Activated CD4-positive, alpha-beta T cell treated with anti-CD3 and anti-CD28 coated beads, Interleukin-2, amount 10 ng/mL, durations not matched to agents 24 days and 14 days (primary cell): ENCODE measurements at regions not wholly inside any gene's neighbourhood (a gene's known extent, or its start where the extent isn't known, plus 50 kb on each side); places are given as distances from the start of the nearest gene placed in this dataset.
A peak's percentile ranks its signal among the peaks of the same experiment; 100 is the strongest.

Experiments
- DNase-seq: peaks from one replicate; pipeline ENCODE4 v3.0.0; 2022
- H3K27ac Mint-ChIP-seq: one replicate; pipeline ENCODE4 v1.8.0; 2022; ENCODE audit warnings: mild to moderate bottlenecking, mixed read lengths
- H3K27me3 Mint-ChIP-seq: one replicate; pipeline ENCODE4 v1.8.0; 2022; ENCODE audit warnings: mixed read lengths
- H3K36me3 Mint-ChIP-seq: one replicate; pipeline ENCODE4 v1.8.0; 2022; ENCODE audit warnings: low read depth, mild to moderate bottlenecking, mixed read lengths
- H3K4me1 Mint-ChIP-seq: one replicate; pipeline ENCODE4 v1.8.0; 2021; ENCODE audit warnings: mixed read lengths
- H3K4me3 Mint-ChIP-seq: one replicate; pipeline ENCODE4 v1.8.0; 2022; ENCODE audit warnings: mild to moderate bottlenecking, moderate library complexity, mixed read lengths
- H3K9me3 Mint-ChIP-seq: one replicate; pipeline ENCODE4 v1.8.0; 2021; ENCODE audit warnings: mixed read lengths
- intact Hi-C: fragments of 100-400 bp; cut with micrococcal nuclease; formaldehyde crosslinking; loops from one replicate; pipeline ENCODE4 v1.15.1; 2023

DNA sequence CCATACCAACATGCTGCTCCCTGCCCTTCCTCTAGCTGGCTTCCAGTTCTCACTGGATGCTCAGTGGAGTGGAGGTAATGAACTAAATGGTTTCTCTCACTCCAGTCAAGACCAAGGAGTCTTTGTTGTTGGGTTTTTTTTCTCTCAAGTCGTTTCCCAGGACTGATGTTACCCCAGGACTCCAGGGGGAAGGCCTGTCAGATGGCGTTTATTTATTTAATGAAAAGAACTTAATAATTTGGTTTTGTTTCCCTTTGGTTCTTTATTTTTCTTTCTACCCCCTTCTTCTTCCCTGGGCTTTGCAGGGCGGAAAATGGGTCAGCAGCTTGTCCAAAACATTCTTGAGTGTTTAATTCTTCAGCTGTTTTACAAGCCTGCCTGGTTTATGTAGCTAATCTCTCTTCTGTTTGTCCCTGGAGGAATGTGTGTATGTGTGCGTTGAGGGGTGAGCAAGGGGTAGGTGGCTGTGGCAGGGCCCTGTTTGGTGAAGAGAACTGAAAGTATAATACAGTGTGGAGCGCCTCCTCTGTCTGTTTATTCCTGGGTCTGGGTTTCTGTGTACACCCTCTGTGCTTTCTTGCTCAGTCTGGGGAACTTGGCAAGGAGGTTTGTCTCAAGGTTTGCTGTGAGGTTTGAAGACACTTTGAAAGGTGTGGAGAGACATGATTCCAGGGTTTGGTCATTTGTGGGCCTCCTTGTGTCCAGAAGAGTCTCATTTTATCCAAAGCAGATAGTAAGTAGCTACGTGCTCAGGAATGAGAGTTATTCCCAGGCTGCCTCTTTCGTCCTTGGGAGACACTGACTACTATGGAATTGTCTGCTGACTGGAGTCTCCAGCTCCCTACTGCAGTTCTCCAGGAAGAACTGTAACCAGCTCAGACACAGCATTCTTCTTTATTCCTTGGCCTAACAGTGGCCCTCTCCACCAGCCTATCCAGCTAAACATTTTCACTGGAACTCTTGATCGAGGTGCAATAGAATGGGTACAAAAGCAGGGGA lies 175.5 kb downstream of the ADAMTS15 start:
- intact Hi-C loops: no loop called here
- H3K36me3 Mint-ChIP-seq: no peaks in the 10 kb centered on the region
- H3K4me3 Mint-ChIP-seq: no peak overlapping the region

DNA sequence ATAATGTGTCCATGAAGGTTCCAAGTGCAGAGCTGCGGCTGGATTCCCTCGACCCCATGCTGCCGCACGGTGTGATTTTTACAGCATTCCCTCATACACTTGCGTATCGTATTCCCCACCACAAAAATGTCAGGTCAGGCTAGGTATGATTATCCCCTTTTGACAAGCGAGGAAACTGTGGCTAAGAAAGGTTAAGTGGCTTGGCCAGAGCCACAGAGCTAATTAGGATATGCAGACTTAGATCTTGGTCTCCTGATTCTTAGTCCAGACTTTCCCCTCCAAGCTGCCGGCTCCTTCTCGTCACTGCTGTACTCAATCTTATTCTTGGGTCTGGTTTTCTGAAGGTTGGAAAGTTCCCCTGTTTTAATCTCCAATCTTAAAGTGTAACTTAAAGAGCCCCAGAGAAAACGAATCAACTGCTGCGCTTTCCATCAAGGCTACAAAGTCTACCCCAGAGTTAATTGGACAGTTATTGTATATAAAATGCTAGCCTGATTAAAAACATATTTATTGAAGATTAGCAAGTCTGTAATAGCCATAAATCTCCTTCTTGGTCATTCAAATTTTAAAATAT lies 176.6 kb downstream of the ADAMTS15 start:
- no peak overlapping the region for H3K27ac Mint-ChIP-seq
- intact Hi-C loops: no loop called here
- no peaks in the 10 kb centered on the region for H3K4me1 Mint-ChIP-seq
- H3K27me3 Mint-ChIP-seq: peaks cover 2% of the 10 kb centered on the region
- H3K9me3 Mint-ChIP-seq: no peaks in the 10 kb centered on the region
- H3K4me3 Mint-ChIP-seq: no peak overlapping the region
- no peaks in the 10 kb centered on the region for H3K36me3 Mint-ChIP-seq
- no peak for DNase-seq

More for the DNA sequence above, 175.5 kb downstream of the ADAMTS15 start:
- DNase-seq: no peak
- H3K27ac Mint-ChIP-seq: no peak overlapping the region
- H3K27me3 Mint-ChIP-seq: peaks cover 4% of the 10 kb centered on the region
- peaks cover 5% of the 10 kb centered on the region for H3K9me3 Mint-ChIP-seq
- no peaks in the 10 kb centered on the region for H3K4me1 Mint-ChIP-seq

DNA sequence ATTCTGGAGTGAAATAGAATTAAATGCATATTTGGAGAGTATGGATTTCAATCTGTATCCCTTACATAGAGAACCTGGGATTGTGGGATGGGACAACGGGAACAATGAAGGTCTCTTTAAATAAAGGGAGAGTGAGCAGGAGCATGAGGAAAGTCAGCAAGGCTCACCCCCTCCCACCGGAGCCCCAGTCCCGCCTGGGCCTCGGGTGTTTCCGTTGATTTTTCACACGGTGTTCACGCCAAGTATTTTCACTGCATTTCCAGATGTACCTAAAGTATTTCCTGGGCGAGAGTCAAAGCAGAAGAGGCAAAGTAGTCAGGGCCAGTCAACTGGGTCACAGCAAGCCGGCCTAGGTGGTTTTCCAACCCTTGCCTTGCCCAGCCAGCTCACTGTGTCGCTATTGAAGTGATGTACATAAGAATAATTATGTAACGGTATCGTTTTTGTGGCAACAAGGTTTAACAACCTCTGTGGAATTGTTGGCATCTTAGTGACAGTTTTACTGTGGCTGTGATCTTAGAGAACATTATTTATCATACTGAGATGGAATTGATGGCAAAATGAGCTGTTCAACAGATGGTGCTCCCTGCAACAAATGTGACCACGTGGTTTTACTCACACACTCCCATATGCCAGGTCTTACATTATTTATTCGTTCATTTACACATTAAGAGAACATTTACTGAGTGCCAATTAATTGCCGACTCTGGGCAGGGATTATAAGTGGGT lies 177.3 kb downstream of the ADAMTS15 start:
- intact Hi-C loops: no loop called here
- Mint-ChIP-seq H3K27me3 (no peaks in the 10 kb centered on the region), H3K4me1 (peaks cover 2% of the 10 kb centered on the region), H3K4me3 (no peak overlapping the region), H3K27ac (no peak overlapping the region), H3K36me3 (no peaks in the 10 kb centered on the region), H3K9me3 (no peaks in the 10 kb centered on the region)
- no peak for DNase-seq

DNA sequence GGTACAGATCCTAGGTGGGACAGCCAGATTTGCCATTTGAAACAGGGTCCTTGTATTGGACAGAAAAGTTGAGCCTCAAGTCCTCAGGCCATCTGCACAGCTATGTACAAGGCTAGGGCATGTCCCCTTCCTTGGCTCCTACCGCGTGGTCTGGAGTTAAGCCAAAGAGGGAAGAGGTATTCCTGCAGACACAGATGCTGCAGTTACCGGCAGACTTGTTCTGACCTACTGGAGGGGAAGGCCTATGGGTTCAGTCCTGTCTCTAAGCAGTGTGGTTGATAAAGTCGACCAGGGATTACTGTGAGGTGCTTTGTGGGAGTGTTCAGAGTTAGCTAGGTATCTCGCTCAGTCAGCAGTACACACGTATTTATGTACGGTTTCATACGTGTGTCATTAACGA lies 180.6 kb downstream of the ADAMTS15 start:
- H3K4me3 Mint-ChIP-seq: no peak overlapping the region
- peaks cover 17% of the 10 kb centered on the region for H3K4me1 Mint-ChIP-seq
- intact Hi-C loops: no loop called here
- H3K27ac Mint-ChIP-seq: no peak overlapping the region
- no peaks in the 10 kb centered on the region for H3K27me3 Mint-ChIP-seq
- peaks cover 4% of the 10 kb centered on the region for H3K9me3 Mint-ChIP-seq
- no peaks in the 10 kb centered on the region for H3K36me3 Mint-ChIP-seq
- DNase-seq: no peak

DNA sequence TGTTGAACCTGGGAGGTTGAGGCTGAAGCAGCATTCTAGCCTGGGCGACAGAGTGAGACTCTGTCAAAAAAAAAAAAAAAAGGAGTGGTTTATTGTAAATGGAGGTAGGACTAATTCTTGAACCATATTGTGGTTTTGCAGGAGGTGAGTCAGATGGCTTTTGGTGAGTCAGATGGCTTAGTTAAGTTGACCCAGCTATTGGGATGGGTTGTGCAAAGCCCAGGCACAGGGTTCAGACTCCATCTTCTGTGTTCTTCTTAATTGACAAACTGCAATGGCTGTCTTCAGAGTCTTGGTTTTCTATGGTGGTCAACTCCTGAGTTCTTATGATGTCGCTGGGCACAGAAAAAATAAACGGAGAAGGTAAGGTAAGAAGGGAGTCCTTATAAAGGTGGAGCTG lies 182.7 kb downstream of the ADAMTS15 start:
- intact Hi-C loops: loop anchor here (5.0 kb wide), 1 partner anchor 194 kb away; no protein-coding TSS in a partner anchor

DNA sequence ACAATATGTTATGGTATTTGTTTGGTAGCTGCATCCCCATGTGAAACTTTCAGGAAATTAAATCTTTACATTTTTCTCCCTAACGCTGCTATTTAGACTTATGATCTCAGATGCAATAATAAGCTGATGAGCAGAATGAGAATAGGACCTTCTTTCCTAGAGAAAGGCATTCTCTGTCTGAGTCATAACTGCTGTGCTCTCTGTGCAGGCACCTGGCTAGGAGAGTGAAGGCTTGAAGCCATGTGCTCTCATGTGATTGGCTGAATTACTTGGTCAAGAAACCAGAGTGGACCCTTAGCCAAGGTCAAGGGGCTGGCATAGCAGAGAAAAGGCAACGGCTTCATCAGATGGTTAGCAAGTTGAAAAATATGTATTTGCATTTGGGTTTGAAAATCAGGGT lies 185.0 kb downstream of the ADAMTS15 start:
- peak overlapping the region; percentile 39 for H3K4me3 Mint-ChIP-seq
- no peaks in the 10 kb centered on the region for H3K36me3 Mint-ChIP-seq
- H3K4me1 Mint-ChIP-seq: peaks cover 45% of the 10 kb centered on the region
- H3K27ac Mint-ChIP-seq: peak overlapping the region; percentile 81
- no peaks in the 10 kb centered on the region for H3K27me3 Mint-ChIP-seq
- H3K9me3 Mint-ChIP-seq: peaks cover 4% of the 10 kb centered on the region
- no peak for DNase-seq
- intact Hi-C loops: loop anchor here (5.0 kb wide), 1 partner anchor 196 kb away; no protein-coding TSS in a partner anchor

More for the DNA sequence above, 182.7 kb downstream of the ADAMTS15 start:
- no peak for DNase-seq
- Mint-ChIP-seq H3K9me3 (peaks cover 4% of the 10 kb centered on the region), H3K4me1 (peaks cover 34% of the 10 kb centered on the region), H3K27ac (peak overlapping the region; percentile 57), H3K4me3 (no peak overlapping the region), H3K27me3 (no peaks in the 10 kb centered on the region), H3K36me3 (no peaks in the 10 kb centered on the region)

DNA sequence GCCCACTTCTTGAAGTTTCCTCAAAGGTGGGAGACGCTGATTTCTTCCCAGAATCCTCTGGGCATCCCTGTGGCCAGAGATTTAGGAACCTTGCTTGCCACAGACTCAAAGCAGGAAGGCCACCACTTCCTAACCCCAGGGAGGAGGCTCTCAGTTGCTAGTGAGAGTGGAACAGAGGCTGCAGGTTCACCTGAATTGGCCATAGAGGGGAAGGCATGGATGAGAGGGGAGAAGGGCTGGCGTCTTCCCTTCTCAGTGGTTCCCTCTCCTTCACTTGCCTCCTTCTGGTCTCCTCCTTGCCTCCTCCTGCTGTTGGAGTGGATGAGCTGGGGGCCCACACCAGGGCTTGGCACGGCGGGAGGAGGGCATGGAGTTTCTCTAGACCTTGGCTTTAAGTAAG lies 185.7 kb downstream of the ADAMTS15 start:
- H3K9me3 Mint-ChIP-seq: peaks cover 4% of the 10 kb centered on the region
- DNase-seq: no peak
- peaks cover 45% of the 10 kb centered on the region for H3K4me1 Mint-ChIP-seq
- intact Hi-C loops: loop anchor here (5.0 kb wide), 1 partner anchor 197 kb away; no protein-coding TSS in a partner anchor
- H3K27ac Mint-ChIP-seq: peak overlapping the region; percentile 81
- H3K27me3 Mint-ChIP-seq: no peaks in the 10 kb centered on the region
- H3K36me3 Mint-ChIP-seq: no peaks in the 10 kb centered on the region
- H3K4me3 Mint-ChIP-seq: no peak overlapping the region

DNA sequence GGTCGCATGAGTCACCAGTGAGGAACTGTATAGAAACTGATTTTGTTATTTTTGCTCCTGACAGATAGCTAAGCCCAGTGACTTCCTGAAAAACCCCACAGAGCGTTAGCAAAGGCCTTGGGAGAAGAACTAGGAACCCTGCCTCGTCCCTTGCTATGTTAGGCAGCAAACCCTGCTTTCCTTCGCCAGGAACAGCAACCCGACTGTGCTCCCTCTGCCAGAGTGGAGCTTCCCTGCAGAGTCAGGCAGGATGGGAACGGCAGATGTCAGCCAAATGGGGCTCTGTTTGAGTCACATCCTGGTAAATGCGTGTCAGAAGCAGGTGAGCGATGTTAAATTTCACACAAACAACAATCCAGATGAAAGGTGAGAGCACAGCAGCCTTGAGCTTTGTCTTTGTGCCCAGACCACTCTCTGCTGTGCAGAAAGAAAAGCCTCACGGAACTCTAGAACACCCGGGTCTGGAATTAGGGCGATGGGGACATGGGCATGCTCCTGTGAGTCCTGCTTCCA lies 186.6 kb downstream of the ADAMTS15 start:
- H3K4me1 Mint-ChIP-seq: peaks cover 45% of the 10 kb centered on the region
- intact Hi-C loops: loop anchor here (5.0 kb wide), 1 partner anchor 198 kb away; no protein-coding TSS in a partner anchor
- peak overlapping the region; percentile 44 for H3K4me3 Mint-ChIP-seq
- H3K27ac Mint-ChIP-seq: peak overlapping the region; percentile 78
- peaks cover 4% of the 10 kb centered on the region for H3K9me3 Mint-ChIP-seq
- H3K27me3 Mint-ChIP-seq: no peaks in the 10 kb centered on the region
- no peaks in the 10 kb centered on the region for H3K36me3 Mint-ChIP-seq
- peak; percentile 76 for DNase-seq

DNA sequence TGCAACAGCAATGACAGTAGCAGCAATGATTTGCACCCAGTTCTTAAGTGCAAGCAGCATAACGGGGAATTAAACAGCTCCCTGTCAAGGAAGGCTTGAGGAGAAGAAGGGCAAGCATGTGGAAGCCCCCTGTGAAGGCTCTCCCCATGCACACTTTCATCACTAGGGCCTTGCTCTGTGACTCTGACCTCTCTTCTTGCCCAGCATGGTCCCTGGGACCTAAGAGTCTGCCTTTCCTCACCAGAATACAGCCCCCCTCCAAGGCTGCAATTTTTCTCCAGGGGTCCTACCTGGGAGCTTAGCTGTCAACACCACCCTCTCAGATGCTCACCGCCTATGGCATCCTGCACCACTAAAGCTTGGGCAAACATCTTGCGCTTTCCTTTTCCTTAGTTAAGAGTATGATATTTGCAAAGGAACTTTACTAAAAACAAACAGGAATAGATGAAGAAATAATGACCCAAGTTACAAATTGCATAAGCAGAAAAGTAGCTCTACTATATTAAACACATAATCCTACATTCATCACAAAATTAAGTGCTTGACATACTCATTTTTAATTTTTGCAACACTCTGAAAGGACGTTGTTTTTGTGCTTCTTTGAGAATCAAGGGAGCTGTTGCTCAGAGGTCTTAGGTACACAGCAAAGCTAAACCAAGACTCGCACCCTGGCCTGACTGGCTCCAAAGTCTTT lies 187.6 kb downstream of the ADAMTS15 start:
- Mint-ChIP-seq H3K9me3 (peaks cover 4% of the 10 kb centered on the region), H3K4me1 (peaks cover 41% of the 10 kb centered on the region), H3K36me3 (no peaks in the 10 kb centered on the region), H3K27ac (peak overlapping the region; percentile 78), H3K27me3 (no peaks in the 10 kb centered on the region), H3K4me3 (no peak overlapping the region)
- intact Hi-C loops: no loop called here
- no peak for DNase-seq

DNA sequence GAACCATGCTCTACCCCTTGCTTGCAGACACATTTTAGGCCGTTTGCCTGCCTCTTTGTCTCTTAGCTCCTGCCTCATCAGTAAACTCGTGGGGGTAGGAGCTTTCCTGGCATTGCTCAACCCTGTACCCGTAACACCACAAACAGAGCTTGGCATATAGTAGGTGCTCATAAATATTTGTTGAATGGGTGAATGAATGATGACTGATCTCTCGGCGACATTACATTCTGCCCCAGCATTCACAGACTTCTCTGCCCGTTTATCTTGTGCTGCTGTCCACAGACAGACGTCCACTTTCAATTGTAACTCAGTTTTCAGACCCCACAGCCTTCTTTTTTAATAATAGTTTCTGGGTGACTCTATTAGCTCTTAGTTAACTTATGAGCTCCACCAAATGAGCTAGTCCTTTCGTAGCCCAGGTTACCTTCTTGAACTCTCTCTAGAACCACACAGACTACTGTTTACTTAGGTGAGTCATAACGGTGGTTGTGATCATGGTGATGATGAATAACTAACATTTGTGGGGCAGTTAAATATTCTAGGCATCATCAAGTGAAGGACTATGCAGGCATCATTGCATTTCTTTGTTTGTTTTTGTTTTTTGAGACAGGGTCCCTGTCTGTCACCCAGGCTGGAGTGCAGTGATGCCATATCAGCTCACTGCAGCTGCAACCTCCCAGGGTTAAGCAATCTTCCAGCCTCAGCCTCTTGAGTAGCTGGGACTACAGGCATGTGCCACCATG lies 188.4 kb downstream of the ADAMTS15 start:
- intact Hi-C loops: no loop called here
- peak; percentile 58 for DNase-seq
- peaks cover 3% of the 10 kb centered on the region for H3K9me3 Mint-ChIP-seq
- H3K27ac Mint-ChIP-seq: peak overlapping the region; percentile 62
- no peak overlapping the region for H3K4me3 Mint-ChIP-seq
- peaks cover 37% of the 10 kb centered on the region for H3K4me1 Mint-ChIP-seq
- H3K27me3 Mint-ChIP-seq: no peaks in the 10 kb centered on the region
- no peaks in the 10 kb centered on the region for H3K36me3 Mint-ChIP-seq

DNA sequence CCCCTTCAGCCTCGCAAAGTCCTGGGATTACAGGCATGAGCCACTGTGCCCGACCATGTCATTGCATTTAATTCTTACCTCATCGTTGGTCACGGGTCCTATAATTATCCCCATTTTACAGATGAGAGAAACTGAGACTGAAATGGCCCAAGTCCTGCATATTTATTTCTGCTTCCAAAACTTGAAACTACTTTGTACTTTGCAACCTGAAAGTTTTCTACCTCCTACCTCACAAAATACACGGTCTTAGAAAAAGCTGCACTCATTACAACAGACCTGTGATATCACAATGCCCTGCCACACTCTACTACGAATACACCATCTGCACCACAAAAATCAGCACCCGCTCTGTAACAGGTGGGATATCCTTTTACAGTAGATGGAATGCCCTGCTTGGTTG lies 189.1 kb downstream of the ADAMTS15 start:
- intact Hi-C loops: no loop called here
- no peak overlapping the region for H3K4me3 Mint-ChIP-seq
- H3K27ac Mint-ChIP-seq: no peak overlapping the region
- H3K4me1 Mint-ChIP-seq: peaks cover 35% of the 10 kb centered on the region
- no peaks in the 10 kb centered on the region for H3K36me3 Mint-ChIP-seq
- DNase-seq: no peak
- H3K9me3 Mint-ChIP-seq: no peaks in the 10 kb centered on the region
- no peaks in the 10 kb centered on the region for H3K27me3 Mint-ChIP-seq

DNA sequence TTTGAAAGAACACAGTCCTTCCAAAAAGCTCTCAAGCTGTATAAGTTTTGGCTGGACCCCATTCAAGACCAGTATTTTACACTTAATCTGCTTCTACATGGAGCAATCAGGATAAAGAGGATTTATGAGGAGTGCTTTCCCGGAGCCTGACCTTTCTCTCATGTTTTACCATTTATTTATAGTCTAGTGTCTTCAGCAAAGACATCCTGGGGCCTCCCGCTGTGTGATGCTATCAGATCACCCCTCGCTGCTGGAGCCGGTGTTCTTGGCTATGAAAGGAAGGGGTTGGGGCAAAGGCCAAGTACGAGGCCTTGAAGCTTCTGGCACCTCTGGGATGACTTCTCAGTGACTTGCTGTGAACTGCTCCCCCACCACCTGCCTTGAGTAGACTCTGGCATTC lies 189.6 kb downstream of the ADAMTS15 start:
- no peaks in the 10 kb centered on the region for H3K27me3 Mint-ChIP-seq
- H3K4me1 Mint-ChIP-seq: peaks cover 35% of the 10 kb centered on the region
- no peak for DNase-seq
- no peaks in the 10 kb centered on the region for H3K9me3 Mint-ChIP-seq
- no peak overlapping the region for H3K4me3 Mint-ChIP-seq
- intact Hi-C loops: no loop called here
- H3K27ac Mint-ChIP-seq: no peak overlapping the region
- H3K36me3 Mint-ChIP-seq: no peaks in the 10 kb centered on the region
